ENCODE measurements at regions not wholly inside any gene's neighbourhood (a gene's known extent, or its start where the extent isn't known, plus 50 kb on each side); places are given as distances from the start of the nearest gene placed in this dataset.

DNA sequence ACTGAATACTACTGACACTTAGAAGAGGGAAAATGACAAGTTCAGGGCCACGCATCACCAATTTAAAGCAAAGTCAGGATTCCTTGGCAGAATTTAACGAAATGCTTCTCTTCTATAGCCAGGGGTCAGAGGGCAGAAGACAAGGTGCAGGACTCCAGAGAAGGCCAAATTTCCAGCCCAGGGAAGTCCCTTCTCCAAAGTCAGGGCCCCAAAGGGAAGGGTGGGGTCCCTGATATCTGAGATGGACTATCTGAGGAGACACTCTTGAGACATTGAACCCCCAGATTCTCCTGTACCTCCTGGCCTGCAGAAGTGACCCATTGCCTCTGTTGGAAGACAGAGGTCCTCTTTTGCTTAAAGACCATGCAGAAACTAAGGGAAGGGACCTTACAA is 91.2 kb downstream of the RPS6KA4 start:
- H3K4me3 Mint-ChIP-seq, result no peak overlapping the region
- DNase-seq, result no peak
- H3K4me1 Mint-ChIP-seq, result peaks cover 21% of the 10 kb centered on the region
- H3K9me3 Mint-ChIP-seq, result no peaks in the 10 kb centered on the region
- no peak overlapping the region for H3K27ac Mint-ChIP-seq
- no peak for ATAC-seq
- peaks cover 35% of the 10 kb centered on the region for H3K27me3 Mint-ChIP-seq

DNA sequence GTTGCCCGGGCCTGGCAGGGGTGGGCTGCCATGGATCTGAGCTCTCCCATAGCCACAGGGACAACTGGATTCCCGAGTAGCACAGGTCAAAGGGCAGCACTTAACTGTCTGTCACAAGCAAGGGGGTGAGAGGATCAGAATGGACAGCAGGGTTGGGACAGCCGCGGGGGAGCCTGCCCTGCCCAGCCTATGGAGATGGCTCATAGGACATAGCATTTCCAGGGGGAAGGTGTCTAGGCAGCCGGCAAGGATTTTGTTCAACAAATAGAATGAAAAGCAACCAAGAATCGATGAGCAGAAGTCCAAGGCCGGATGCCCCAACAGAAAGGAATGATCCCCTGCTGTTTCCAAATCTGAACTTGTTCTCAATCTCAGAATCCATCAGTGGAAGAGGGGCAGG is 92.9 kb downstream of the RPS6KA4 start:
- ATAC-seq, result no peak
- Mint-ChIP-seq H3K27me3 (peaks cover 32% of the 10 kb centered on the region), H3K27ac (no peak overlapping the region), H3K9me3 (no peaks in the 10 kb centered on the region), H3K4me3 (no peak overlapping the region), H3K4me1 (peaks cover 21% of the 10 kb centered on the region)
- no peak for DNase-seq

DNA sequence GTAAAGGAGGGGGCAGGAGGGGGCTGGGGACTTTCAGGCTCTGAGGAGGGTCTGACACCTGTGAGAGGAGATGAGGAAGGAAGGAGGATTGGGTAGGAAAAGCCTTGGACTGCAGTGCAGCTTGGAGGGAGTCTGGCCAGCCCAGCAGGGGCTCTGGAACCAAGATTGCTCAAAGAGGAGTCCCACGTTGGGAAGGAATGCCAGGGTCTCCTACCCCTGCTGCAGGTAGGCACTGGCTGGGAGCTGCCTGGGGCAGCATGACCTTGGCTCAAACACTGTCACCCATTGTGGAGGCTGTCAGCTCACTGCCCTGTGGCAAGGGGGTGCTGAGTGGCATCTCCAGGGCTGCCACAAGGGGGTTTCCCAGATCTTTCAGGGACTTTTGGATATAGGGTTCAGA is 94.5 kb downstream of the RPS6KA4 start:
- no peak for DNase-seq
- H3K27ac Mint-ChIP-seq, result no peak overlapping the region
- no peaks in the 10 kb centered on the region for H3K9me3 Mint-ChIP-seq
- no peak for ATAC-seq
- peaks cover 14% of the 10 kb centered on the region for H3K4me1 Mint-ChIP-seq
- H3K27me3 Mint-ChIP-seq, result peaks cover 16% of the 10 kb centered on the region
- H3K4me3 Mint-ChIP-seq, result no peak overlapping the region

DNA sequence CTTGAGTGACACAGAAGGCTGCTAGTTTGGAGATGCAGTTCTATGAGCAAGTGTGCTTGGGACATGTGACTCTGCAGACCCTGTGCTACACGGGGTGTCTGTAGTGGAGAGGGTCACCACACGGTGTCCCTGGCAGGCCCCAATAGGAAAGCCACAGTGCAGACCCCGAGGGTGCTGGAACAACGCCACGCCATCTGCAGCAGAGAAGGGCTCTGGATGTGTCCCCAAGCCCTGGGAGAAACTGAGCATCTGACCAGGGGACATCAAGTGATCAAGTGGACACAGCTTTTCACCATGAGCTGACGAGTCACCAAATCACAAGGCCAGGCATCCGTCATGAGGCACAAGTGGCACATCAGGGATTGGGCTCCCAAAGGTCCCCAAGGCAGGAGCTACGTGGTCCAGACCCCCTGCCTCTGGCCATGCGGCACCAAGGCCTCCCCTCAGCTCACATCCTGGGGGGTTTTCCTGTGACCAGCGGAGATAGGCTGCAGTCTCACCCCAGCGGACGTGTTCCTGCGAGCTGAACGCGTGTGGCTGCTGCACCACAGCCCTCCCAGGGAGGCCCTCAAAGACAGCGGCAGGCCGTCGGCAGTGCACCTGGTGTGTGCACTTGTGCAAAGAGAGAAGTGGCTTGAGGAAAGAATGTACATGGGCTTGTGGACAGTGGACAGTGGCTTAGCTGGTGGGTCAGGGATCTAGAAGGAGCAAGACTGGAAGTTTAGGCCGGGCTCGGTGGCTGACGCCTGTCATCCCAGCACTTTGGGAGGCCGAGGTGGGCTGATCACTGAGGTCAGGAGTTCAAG is 96.7 kb downstream of the RPS6KA4 start:
- Mint-ChIP-seq H3K4me3 (no peak overlapping the region), H3K4me1 (no peaks in the 10 kb centered on the region), H3K9me3 (no peaks in the 10 kb centered on the region), H3K27me3 (no peaks in the 10 kb centered on the region), H3K27ac (no peak overlapping the region)
- ATAC-seq (no peak), DNase-seq (no peak)

DNA sequence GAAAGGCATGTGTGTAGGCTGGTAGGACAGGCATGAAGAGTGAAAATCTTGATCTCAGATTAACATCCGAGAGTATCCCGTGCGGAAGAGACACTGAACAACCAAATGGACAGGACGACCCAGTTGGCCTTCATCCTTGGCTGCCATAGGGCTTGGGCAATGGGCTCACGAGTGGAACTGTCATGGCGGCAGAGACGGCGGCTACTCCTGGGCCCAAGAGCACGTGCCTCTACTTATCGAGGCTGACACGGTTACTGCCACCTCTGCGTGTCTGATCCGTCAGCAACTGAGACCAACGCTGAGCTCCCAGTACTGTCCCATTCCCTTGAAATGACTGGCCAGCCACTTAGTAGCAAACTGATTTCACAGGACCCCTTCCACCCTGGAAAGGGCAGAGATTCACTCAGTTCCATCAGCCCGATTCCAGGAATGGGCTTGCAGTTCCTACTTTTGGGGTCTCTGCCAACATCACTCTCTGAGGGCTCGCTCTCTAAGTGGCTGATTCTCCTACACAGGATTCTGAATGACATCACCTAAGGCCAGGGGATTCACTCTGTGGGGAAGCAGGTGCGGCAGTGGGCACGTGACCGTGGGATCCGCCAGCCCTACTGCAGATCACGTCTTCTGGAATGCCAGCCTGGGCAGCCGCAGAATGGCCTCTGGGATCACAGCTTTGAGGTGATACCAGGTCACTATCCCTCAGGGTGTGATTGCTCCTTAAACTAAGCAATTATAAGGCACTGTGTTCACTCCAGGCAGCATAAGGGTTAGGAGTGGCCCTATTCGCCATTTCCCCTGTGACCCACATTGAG is 97.8 kb downstream of the RPS6KA4 start:
- H3K27me3 Mint-ChIP-seq, result no peaks in the 10 kb centered on the region
- DNase-seq, result no peak
- no peaks in the 10 kb centered on the region for H3K9me3 Mint-ChIP-seq
- H3K27ac Mint-ChIP-seq, result no peak overlapping the region
- H3K4me1 Mint-ChIP-seq, result no peaks in the 10 kb centered on the region
- H3K4me3 Mint-ChIP-seq, result no peak overlapping the region
- no peak for ATAC-seq

DNA sequence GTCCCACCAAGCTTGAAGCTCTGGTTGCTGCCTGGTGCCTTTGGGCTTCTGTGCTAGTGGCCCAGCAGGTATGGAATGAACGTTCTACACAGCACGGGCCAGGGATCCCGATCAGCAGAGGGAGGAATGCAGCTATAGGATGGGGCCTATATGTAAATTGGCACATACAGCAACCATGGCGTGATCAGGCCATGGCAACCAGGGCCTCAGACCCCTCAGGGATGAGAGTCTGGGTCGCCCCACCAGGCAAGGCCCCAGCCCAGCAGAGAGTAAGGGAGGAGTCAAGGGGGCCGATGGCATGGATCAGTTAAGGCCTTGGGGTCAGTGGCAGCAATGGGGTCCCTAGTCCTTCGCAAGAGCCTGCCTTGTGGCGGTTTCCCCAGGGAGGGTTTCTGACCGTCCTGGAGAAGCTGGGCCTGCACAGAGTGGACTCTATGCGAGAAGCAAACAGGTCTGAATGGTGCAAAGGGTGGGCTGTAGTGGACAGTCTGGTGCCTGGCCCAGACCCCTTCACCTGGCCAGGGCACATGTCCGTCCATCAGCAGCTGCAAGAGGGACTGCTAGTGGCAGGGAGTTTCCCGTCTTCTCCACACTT is 98.2 kb upstream of the SLC22A11 start:
- H3K9me3 Mint-ChIP-seq, result no peaks in the 10 kb centered on the region
- H3K27ac Mint-ChIP-seq, result no peak overlapping the region
- no peak overlapping the region for H3K4me3 Mint-ChIP-seq
- no peaks in the 10 kb centered on the region for H3K27me3 Mint-ChIP-seq
- H3K4me1 Mint-ChIP-seq, result no peaks in the 10 kb centered on the region
- DNase-seq, result no peak
- no peak for ATAC-seq

DNA sequence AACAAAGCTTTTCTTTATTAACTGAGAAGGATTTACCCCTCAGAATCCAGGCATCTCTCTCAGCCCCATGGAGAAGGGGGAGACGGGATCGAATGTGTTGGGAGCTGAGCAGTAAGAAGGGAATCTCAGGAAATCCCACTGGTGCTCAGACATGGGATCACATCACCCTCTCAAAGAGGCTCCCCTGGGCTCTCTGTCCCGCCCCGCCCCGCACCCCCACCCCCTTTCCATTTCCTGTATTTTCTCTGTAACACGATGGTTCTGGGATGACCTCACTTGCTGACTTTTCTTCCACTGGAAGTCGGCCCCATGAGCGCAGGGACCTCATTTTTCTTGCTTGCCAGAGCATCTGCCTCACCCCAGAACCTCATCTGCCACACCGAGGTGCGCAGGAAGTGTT is 96.7 kb upstream of the SLC22A11 start:
- no peaks in the 10 kb centered on the region for H3K9me3 Mint-ChIP-seq
- no peak overlapping the region for H3K4me3 Mint-ChIP-seq
- no peaks in the 10 kb centered on the region for H3K4me1 Mint-ChIP-seq
- no peak for ATAC-seq
- no peak overlapping the region for H3K27ac Mint-ChIP-seq
- no peaks in the 10 kb centered on the region for H3K27me3 Mint-ChIP-seq
- no peak for DNase-seq

DNA sequence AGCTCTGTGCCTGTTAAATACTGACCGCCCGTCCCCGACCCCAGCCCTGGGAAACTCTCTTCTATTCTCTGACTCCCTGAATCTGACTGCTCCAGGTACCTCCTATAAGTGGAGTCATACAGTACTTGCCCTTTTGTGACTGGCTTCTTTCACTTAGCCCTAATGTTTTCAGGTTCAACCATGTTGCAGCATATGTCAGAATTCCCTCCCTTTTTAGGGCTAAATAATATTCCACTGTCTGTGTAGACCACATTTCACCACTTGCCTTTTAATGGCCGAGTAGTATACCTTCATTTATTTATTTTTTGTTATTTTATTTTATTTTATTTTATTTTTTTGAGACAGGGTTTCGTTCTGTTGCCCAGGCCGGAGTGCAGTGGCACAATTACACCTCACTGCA is 96.1 kb upstream of the SLC22A11 start:
- H3K4me3 Mint-ChIP-seq, result no peak overlapping the region
- no peaks in the 10 kb centered on the region for H3K9me3 Mint-ChIP-seq
- no peak for ATAC-seq

DNA sequence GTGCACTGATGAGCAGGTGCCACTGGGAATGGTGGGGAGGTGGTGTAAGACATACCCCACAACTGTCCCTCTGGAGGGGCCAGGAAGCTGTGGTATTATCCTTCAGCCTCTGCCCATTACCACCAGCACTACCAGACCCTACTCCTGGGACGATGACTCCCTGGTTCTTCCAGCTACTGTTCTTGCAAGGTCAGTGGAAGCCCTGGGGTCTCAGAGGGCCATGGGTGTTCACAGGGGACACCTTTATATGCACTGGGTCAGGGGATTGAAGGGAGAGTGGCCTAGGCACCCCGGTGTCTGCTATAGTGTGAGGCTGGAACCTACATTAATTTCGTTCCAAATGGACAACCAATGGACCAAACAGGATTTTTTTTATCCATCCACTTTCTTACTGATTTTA is 94.7 kb upstream of the SLC22A11 start:
- ATAC-seq, result no peak
- Mint-ChIP-seq H3K4me1 (no peaks in the 10 kb centered on the region), H3K27me3 (no peaks in the 10 kb centered on the region), H3K4me3 (no peak overlapping the region), H3K27ac (no peak overlapping the region), H3K9me3 (no peaks in the 10 kb centered on the region)
- no peak for DNase-seq

More for the DNA sequence above, 96.1 kb upstream of the SLC22A11 start:
- H3K27me3 Mint-ChIP-seq, result no peaks in the 10 kb centered on the region
- no peaks in the 10 kb centered on the region for H3K4me1 Mint-ChIP-seq
- DNase-seq, result no peak
- H3K27ac Mint-ChIP-seq, result peak overlapping the region in 1 of 2 donors; percentile 19

DNA sequence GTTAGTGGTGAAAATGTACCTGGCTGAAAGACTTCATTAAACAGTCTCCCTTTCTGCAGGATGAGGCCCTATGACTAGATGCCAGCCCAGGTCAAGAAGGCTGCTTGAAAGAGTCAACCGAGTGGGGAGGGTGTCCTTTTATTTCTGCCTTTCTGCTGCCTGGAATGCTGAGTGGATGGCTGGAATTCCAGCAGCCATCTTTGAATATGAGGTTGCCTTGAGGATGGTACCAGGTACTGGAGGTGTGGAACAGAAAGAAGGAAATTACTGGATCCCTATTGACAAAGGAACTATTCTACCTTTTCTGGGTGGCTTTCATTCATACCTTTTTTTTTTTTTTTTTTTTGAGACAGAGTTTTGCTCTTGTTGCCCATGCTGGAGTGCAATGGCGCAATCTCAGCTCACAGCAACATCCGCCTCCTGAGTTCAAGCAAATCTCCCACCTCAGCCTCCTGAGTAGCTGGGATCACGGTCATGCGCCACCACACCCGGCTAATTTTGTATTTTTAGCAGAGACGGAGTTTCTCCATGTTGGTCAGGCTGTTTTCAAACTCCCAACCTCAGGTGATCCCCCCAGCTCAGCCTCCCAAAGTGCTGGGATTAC is 89.5 kb upstream of the SLC22A11 start:
- ATAC-seq (no peak), DNase-seq (no peak)
- Mint-ChIP-seq H3K4me1 (no peaks in the 10 kb centered on the region), H3K9me3 (no peaks in the 10 kb centered on the region), H3K4me3 (no peak overlapping the region), H3K27me3 (peaks cover 10% of the 10 kb centered on the region), H3K27ac (no peak overlapping the region)

DNA sequence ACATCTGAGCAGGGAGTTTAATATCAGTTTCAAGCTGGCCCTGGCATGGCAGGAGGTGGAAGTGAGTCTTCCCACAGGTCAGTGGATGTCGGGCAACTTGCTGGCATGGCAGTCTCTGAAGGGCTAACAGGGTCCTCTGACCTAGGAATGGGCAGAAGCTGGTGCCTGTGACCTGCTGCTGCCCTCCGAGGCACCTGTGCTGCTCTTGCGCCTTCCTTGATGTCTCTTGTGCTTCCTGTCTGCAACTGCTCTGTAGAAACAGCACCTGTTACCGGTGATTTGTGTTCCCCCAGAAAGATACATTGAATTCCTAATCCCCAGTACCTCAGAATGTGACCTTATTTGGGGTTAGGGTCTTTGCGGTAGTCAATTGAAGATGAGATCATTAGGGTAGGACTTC is 86.5 kb upstream of the SLC22A11 start:
- H3K27me3 Mint-ChIP-seq, result peaks cover 10% of the 10 kb centered on the region
- ATAC-seq (no peak), DNase-seq (no peak)
- H3K27ac Mint-ChIP-seq, result no peak overlapping the region
- H3K9me3 Mint-ChIP-seq, result no peaks in the 10 kb centered on the region
- H3K4me1 Mint-ChIP-seq, result no peaks in the 10 kb centered on the region
- no peak overlapping the region for H3K4me3 Mint-ChIP-seq

DNA sequence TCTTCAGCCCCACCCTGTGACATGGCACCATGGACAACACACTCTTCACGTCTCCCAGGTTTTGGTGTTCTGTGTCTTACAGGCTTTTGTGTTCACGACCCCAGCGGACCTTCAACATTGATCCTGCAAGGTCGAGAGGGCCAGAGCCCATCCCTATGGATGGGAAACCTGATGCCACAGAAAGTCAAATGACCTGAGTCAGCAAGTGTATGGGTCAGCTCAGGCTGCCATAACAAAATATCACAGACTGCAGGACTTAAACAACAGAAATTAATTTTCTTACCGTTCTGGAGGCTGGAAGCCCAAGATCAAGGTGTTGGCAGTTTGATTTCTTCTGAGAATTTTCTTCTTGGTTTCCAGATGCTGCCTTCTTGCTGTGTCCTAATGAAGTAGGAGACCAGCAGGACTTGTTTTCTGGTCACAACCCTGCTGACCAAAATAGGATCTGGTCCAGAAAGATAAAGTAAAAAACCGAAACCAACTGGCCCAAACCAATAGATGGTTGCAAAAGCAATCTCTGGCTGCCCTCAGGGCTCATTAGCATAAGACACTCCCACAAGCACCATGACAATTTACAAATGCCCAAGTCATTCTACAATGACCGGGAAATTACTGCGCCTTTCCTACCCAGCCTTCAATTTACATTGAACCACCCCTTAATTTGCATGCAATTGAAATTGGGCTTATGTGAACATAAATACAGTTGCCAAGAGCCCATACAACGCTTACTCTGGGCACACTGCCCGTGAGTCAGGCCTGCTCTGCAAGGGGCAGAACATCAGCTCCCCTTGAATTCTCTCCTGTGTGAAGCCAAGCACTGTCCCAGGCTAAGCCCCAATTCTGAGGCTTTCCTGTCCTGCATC is 82.9 kb upstream of the SLC22A11 start:
- no peak for ATAC-seq
- Mint-ChIP-seq H3K27me3 (peaks cover 16% of the 10 kb centered on the region), H3K27ac (no peak overlapping the region)

DNA sequence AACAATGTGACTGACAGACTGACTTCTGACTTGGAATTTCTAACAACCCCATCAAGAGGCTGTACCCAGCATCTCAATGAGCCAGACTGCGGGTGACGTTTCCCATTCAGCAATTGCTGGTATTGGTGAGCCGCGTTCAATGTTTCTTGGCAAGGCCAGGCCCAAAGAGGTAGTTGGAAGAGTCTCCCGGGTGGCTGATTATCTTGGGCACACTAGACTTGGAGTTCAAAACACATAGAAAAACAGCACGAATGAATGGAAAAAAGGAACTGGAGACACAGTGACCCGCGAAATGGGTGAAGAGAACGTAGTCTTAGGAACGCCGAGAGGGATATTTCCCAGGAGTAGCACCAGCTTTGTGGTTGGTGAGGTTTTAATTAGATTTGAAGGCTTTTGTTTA is 81.1 kb upstream of the SLC22A11 start:
- DNase-seq, result no peak
- ATAC-seq, result no peak
- H3K27me3 Mint-ChIP-seq, result peaks cover 10% of the 10 kb centered on the region
- H3K27ac Mint-ChIP-seq, result no peak overlapping the region
- no peak overlapping the region for H3K4me3 Mint-ChIP-seq
- H3K4me1 Mint-ChIP-seq, result no peaks in the 10 kb centered on the region
- H3K9me3 Mint-ChIP-seq, result no peaks in the 10 kb centered on the region

More for the DNA sequence above, 82.9 kb upstream of the SLC22A11 start:
- Mint-ChIP-seq H3K9me3 (no peaks in the 10 kb centered on the region), H3K4me1 (no peaks in the 10 kb centered on the region), H3K4me3 (no peak overlapping the region)
- no peak for DNase-seq

DNA sequence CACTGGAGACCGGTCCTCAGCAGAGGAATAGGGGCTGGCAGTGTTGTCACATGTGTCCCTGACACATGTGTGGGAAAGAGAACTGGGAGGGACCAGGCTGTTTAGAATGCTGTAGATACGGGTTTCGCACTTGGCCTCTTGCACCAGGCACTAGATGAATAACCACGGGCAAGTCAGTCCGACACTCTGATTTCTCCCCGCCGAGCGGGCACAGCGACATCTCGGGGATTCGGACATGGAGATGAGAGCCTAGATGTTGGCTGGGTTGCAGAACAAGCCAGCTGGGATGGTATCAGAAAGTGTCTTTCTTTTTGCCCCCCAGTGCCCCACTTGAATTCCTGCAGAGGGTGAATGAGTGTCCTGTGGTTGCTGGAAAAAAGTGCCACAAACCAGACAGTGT is 80.6 kb upstream of the SLC22A11 start:
- Mint-ChIP-seq H3K27ac (no peak overlapping the region), H3K4me3 (no peak overlapping the region)
- no peak for ATAC-seq

DNA sequence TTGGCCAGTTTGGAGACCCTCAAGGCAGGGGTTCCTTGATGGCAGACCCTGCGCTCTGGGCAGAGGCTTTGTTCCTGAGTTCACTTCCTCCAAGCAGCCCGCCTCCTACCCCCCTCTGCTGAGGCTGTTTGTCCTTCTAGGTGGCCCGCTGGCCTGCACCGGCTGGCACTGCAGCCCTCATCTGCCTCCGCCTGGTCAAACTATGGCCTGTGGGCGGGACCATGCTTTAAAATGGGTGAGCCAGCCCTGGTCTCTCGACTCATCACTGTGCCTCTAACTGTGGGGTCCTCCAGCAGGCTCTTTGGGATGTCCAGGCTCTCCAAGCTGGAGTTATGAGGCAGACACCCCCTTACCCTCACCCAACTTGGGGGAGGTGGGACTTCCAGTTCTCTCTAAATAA is 78.9 kb upstream of the SLC22A11 start:
- H3K4me1 Mint-ChIP-seq, result no peaks in the 10 kb centered on the region
- peaks cover 10% of the 10 kb centered on the region for H3K27me3 Mint-ChIP-seq
- DNase-seq (no peak), ATAC-seq (no peak)
- H3K27ac Mint-ChIP-seq, result no peak overlapping the region
- no peaks in the 10 kb centered on the region for H3K9me3 Mint-ChIP-seq
- H3K4me3 Mint-ChIP-seq, result no peak overlapping the region

More for the DNA sequence above, 80.6 kb upstream of the SLC22A11 start:
- Mint-ChIP-seq H3K27me3 (peaks cover 10% of the 10 kb centered on the region), H3K4me1 (no peaks in the 10 kb centered on the region), H3K9me3 (no peaks in the 10 kb centered on the region)
- no peak for DNase-seq

Measured in stimulated activated naive CD8-positive, alpha-beta T cell treated with anti-CD3 and anti-CD28 coated beads, Interleukin-15, amount 100 ng/mL, for 72 hours (primary cell).